ENCODE measurements at regions not wholly inside any gene's neighbourhood (a gene's known extent, or its start where the extent isn't known, plus 50 kb on each side); places are given as distances from the start of the nearest gene placed in this dataset.

DNA sequence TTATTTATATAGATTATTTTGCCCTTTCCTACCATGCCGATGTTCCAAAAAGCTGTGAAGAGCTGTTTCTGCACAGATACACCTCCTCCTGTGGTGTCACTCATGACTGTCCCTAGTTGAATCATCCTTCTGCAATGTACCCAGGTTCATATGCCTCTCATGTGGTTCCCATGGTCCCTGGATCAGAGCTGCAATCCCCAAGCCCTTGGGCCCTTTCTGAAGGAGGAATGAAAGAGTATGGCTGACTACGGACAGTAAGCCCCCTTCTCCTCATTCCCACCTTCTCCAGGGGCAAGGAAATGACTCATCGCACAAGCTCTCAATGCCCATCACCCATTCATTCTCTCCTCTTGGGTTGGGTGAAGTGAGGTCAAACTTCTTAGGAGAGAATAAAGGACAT lies 63.9 kb upstream of the ACVR1 start:
- no peak for ATAC-seq
- intact Hi-C loops (cut with DNase I) = no loop called here
- DNase-seq (ENCODE audit: low spot score) = no peak

DNA sequence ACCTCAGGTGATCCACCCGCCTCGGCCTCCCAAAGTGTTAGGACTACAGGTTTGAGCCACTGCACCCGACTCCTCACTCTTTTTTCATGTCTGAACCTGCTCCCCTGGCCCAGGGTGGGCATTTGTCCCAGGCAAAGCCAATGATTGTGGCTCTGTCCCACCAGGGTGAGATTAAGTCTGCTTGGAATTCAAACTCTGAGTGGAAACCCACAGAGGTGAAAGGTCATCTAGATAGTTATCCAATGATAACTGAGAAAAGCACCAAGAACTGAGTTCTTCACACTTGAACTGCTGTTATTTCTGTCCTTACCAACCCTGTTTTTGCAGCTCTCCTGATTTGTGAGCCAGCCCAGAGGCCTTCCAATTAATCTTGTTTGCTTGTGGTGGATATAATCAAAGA lies 62.4 kb upstream of the ACVR1 start:
- intact Hi-C loops (cut with DNase I) = no loop called here

DNA sequence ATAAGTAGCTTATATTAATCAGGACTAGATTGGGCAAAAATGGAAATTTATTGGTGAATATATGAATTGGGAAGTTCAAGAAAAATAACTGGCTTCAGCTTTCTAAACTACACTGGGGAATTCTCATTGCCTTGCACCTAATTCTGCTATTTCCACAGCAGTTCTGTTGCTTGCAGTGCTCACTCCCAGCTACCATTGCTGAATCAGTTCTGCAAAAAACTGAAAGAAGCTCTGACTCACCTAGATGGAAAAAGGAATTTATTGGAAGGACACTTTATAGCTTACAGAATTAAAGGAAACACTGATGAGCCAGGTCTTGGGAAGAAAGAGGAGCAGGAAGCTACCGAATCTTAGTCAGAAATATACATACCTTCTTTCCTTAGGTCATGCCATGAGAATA lies 60.3 kb upstream of the ACVR1 start:
- intact Hi-C loops (cut with DNase I) = no loop called here
- ATAC-seq (no peak), DNase-seq (ENCODE audit: low spot score) (no peak)

More for the DNA sequence above, 62.4 kb upstream of the ACVR1 start:
- DNase-seq (ENCODE audit: low spot score) = no peak
- ATAC-seq = no peak

DNA sequence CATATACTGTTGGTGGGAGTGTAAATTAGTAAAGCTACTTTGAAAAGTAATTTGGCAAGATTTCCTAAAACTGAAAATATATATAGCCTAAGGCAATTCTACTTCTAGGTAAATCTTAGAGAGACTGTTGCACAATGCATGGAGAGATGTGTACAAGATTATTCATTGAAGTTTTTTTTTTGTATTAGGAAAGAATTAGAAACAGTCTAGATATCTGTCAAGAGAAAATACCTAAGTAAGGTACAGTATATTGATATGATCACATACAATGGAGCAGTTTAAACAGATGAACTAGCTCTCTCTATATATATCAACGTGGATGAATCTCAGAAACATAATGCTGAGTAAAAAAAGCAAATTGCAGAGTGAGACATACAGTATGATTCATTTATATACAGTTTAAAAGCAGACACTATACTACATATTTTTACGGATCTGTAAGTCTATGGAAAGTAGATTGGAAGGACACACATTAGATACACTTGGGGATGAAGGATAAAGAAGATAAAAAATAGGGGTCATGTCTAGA lies 59.3 kb upstream of the ACVR1 start:
- ATAC-seq = no peak
- no peak for DNase-seq (ENCODE audit: low spot score)
- intact Hi-C loops (cut with DNase I) = no loop called here

DNA sequence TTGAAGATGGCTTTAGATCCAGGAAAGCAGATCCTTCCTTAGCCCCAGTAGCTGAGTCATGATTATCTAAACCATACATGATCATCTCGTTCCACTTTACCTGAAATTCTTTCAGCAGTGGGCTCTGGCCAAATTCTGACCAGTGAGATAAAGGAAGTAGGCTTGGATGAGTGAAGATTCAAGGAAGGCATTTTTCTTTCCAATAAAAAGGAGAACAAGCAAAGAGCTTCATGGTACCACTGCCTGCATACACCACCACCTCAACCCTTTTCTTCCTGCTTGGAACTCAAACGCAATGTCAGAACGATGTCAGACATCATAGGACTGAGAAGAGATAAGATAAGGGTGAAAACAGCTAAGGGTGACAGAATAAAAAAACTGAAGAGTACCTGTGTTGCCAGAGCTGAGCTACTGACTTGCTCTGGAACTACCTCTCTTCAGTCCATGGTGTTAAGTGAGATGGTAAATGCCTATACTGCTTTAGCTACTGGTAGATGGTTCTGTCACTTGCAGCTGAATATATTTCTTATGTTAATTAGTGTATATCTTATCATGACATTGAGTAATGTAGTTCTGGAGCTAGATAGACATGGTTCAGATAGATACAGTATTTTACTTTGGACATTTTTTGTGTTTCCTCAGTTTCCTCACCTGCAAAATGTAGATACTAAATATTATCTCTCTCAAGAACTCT lies 58.7 kb upstream of the ACVR1 start:
- intact Hi-C loops (cut with DNase I) = no loop called here
- no peak for ATAC-seq
- DNase-seq (ENCODE audit: low spot score) = no peak

DNA sequence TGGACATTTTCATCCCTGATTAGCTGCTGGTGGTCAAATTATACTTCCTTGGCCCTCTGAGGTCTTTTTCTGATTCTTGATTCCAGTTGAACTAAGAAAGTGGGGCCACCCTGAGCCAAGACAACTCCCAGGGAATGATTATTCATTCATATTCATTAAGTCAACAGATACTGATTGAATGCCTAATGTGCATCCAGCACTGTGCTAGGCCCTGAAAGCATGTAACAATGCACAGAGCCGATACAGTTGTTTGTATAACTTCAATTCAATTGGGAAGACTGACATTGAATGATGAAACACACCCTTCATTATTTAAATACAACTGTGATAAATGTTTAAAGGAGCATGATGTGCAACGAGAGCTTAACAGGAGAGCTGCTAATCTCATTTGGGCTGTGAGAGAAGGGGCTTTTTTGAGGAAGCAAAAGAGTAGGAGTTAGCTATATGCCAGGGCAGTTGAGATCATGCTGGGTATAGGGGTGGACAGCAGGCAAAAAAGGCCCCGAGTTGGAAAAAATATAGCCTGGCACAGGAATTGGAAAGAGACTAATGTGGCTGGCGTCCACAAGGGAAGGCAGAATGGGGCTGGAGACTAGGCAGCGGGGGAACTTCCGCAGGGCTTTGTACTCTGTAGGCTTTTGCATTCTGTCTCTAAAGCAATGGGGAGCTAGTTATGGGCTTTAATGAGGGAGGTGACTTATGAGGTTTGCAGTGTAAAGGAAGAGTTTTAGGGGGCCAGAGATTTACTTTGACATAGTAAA lies 57.2 kb upstream of the ACVR1 start:
- intact Hi-C loops (cut with DNase I) = no loop called here
- ATAC-seq = no peak
- no peak for DNase-seq (ENCODE audit: low spot score)

DNA sequence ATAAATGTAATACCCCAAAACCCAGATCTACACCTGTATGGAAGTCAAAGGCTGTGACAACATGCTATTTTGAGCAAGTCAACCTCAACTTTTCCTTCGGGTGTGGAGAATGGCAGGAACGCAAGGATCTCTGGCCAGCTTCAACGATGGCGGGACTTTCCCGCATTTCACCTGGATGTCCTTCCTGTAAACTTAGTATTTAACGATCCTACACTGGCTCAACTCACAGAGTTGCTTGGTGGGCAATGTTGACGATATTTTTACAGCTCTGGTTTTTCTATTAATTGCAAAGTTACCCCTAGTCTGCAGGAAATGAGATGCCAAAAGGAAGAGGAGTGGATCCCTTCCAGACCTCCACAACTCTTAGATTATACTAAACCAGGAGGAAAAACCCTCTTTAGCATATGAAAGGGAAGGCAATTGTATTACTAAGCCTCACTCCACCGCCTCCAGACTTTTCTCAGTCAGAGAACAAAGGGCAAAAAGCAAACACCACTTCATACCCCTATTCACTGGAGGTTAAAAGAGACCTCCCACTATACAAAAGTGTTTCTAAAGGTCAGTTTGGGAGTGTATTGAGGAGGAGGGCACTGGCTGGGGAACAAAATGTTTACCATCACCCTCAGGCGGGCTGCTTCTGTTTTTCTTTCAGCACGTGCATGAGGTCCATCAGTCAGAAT lies 56.5 kb upstream of the ACVR1 start:
- ATAC-seq (no peak), DNase-seq (ENCODE audit: low spot score) (no peak)
- intact Hi-C loops (cut with DNase I) = no loop called here

DNA sequence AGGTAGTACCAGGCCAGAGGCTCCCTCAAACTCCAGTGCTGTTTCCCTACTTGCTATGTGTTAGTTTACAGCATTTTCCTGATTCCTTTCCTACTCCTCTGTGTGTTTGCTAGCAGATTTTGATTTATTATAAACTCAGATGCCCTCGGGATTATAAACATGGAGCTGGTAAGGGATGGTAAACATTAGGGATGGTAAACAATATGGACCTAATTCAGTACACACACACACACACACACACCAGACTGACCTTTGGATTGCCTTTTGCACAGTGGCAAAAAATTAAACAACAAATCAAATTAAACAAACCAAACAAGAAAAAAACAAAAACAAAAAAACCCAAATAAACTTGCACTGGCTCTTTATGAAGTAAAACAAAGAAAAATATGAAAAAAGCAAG lies 55.4 kb upstream of the ACVR1 start:
- intact Hi-C loops (cut with DNase I) = no loop called here
- no peak for ATAC-seq
- DNase-seq (ENCODE audit: low spot score) = no peak

DNA sequence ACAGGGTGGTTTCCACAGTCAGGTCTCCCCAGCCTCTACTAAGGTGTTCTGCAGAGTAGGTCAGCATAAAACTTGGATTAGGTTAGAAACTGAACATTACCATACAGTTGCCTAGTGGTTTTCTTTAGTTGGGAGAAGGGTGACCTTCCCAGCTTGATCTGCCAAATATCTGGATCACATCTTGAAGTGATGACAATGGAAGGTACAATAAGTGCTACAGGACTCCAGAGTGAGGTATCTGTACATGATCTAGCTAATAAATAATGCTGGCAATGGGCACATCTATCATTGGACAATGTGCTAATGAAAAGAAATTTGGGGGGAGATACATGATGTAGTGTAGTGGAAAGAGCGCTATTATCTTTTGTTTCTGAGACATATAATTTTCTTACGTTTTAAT lies 54.6 kb upstream of the ACVR1 start:
- ATAC-seq (no peak), DNase-seq (ENCODE audit: low spot score) (no peak)
- intact Hi-C loops (cut with DNase I) = no loop called here

DNA sequence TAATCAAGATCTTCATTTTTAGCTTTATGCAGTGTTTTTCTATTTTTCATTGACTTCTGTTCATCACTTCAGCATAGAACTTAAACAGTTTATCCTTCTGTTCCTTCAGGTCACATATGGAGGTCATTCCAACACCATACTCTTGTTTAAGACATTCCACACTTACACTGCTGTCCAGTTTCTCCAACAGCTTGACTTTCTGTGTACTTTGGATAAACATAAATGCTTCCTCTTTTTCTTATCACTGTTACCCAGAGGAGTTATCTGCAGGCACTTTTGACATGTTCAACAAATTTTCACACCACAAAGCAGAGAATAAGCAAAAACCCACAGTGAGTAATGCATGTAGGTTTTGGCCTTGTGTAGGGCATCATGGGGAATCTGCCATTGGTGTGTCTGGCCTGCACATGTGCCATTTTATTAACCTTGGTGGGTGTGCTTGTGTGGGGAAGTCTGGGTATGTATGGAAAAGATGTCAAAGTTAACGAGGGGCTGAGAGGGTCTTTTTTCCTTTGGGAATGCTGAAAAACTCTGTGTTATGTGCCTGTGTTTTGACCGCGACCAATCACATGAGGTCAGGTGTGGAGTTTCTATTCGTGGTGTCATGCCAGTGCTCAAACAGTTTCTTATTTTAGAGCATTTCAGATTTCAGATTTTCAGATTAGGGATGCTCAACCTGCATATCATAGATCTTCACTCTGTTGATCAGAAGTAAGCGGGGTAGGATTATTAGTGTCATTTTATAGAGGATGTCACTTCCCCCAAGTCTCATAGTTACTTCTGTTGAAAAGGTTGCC lies 53.9 kb upstream of the ACVR1 start:
- DNase-seq (ENCODE audit: low spot score) (no peak), ATAC-seq (no peak)
- intact Hi-C loops (cut with DNase I) = no loop called here

DNA sequence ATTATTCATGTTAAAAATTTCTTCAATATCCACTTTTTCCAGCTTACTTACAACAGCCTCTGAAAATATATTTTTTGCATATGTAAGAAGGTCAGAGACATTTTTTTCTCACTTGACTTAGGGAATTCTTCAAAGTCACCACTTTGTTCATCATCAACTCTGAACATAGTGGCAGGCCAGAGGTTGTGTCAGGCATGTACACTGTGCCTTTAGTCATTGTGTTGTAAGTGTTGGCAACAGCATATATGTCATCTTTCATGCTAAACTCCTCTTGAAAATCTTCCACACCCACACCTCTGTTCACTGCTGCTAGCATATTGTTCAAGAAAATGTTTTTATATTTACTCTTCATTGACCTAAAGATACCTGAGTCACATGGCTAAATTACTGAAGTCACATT lies 52.2 kb upstream of the ACVR1 start:
- DNase-seq (ENCODE audit: low spot score) = no peak
- ATAC-seq = no peak
- intact Hi-C loops (cut with DNase I) = no loop called here

DNA sequence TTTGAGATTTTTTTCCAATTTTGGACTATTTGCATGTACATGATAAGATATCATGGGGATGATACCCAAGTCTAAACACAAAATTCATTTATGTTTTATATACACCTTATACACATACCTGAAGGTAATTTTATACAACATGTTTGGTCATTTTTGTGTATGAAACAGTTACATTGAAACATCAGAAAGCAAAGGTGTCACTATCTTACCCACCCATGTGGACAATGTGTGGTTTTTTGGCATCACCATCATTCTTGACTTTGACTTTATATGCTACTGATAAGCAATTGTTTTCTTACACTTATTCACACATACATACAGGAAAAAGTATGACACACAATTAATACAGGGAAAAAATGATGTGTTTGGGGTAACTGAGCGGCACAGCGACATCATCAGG lies 51.0 kb upstream of the ACVR1 start:
- intact Hi-C loops (cut with DNase I) = no loop called here
- no peak for ATAC-seq
- DNase-seq (ENCODE audit: low spot score) = no peak

Data from sciatic nerve (tissue), 2 donors.